ENCODE measurements at regions not wholly inside any gene's neighbourhood (a gene's known extent, or its start where the extent isn't known, plus 50 kb on each side); places are given as distances from the start of the nearest gene placed in this dataset.
"Not testable (repeated sequence)": the region's sequence is repeated elsewhere in the genome, so short reads cannot be mapped to it uniquely, and the experiment has no call there.

DNA sequence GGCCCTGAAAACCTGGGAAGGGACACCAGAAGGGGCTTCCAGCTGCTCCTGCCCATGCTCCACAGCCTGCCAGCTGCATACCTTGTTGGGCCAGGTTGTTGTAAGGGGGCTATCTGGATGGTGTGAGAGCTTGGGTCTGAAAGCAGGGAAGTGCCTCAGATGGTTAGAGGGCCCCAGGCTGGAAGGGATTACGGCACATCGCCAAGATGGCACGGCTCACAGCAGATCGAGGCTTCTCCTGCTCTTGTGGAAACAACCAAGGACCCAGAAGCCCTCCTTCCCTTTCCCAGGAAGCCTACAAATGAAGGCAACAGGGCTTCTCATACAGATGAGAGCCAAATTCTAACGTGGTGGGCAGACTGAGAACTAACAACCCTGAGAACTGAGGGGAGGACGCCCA, 121.7 kb upstream of the ADCY2 start:
- no CpG with 5 or more reads among the region's 6 CpGs for whole genome bisulfite sequencing (ENCODE audit: extremely low coverage, insufficient coverage, low lambda C conversion rate)
- H3K9ac ChIP-seq (ENCODE audit: low read length) = no peak overlapping the region
- no peak overlapping the region for H3K18ac ChIP-seq (ENCODE audit: low read length)
- no peak overlapping the region for H3K56ac ChIP-seq (ENCODE audit: low read length)
- H2AK5ac ChIP-seq (ENCODE audit: low read length) = no peak overlapping the region
- H2BK120ac ChIP-seq (ENCODE audit: low read depth, low read length) = no peak overlapping the region
- H3K23ac ChIP-seq (ENCODE audit: low read length) = no peak overlapping the region
- H2BK5ac ChIP-seq (ENCODE audit: low read length) = no peak overlapping the region
- no peak overlapping the region for H3K4ac ChIP-seq (ENCODE audit: low read depth, low read length)
- H3K36me3 ChIP-seq (ENCODE audit: control insufficient read depth, insufficient read depth, low read length) = no peaks in the 10 kb centered on the region
- no peak overlapping the region for H4K8ac ChIP-seq (ENCODE audit: low read depth, low read length)
- no peaks in the 10 kb centered on the region for H3K79me2 ChIP-seq (ENCODE audit: control insufficient read depth, insufficient read depth, low read length)
- no peak overlapping the region for H3K27ac ChIP-seq (ENCODE audit: low read depth, low read length)
- no peaks in the 10 kb centered on the region for H3K27me3 ChIP-seq (ENCODE audit: insufficient read depth, low read length, poor library complexity)
- H3K4me3 ChIP-seq (ENCODE audit: low read length) = no peak overlapping the region
- H3K79me1 ChIP-seq (ENCODE audit: low read length) = no peaks in the 10 kb centered on the region
- H4K5ac ChIP-seq (ENCODE audit: low read length) = no peak overlapping the region
- H3K4me2 ChIP-seq (ENCODE audit: low read length) = no peak overlapping the region
- H2BK15ac ChIP-seq (replicated peaks; ENCODE audit: low read depth) = no peak overlapping the region
- no peak for DNase-seq
- H3K4me1 ChIP-seq (ENCODE audit: control insufficient read depth, low read depth, low read length) = no peaks in the 10 kb centered on the region

DNA sequence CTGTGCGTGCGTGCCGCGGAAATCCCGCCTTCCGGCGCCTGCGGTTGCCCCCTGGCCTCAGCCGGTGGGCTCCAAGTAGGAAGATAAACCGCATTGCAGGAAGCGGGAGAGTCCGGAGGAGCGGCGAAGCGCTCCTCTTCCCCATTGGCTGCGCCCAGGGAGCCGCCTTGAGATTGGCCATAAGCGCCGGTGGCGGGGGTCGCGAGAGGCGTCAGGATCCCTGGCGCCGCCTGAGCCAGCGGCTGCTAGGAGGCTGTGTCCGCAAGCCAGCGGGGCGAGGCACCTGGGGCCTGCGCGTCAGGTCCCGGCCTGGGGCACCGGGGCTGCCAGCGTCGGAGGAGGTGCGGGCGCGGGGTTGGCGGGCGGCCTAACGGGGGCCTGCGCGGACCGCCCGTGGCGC, 106.3 kb upstream of the ADCY2 start:
- H3K36me3 ChIP-seq (ENCODE audit: control insufficient read depth, insufficient read depth, low read length); H3K56ac ChIP-seq (ENCODE audit: low read length); H3K9ac ChIP-seq (ENCODE audit: low read length); H2BK5ac ChIP-seq (ENCODE audit: low read length); H2BK120ac ChIP-seq (ENCODE audit: low read depth, low read length); DNase-seq; H4K8ac ChIP-seq (ENCODE audit: low read depth, low read length); H3K4ac ChIP-seq (ENCODE audit: low read depth, low read length); H4K5ac ChIP-seq (ENCODE audit: low read length); H3K4me3 ChIP-seq (ENCODE audit: low read length); H3K27ac ChIP-seq (ENCODE audit: low read depth, low read length); H3K79me2 ChIP-seq (ENCODE audit: control insufficient read depth, insufficient read depth, low read length); H3K18ac ChIP-seq (ENCODE audit: low read length); H3K79me1 ChIP-seq (ENCODE audit: low read length); H2AK5ac ChIP-seq (ENCODE audit: low read length); H2BK15ac ChIP-seq (replicated peaks; ENCODE audit: low read depth); H3K23ac ChIP-seq (ENCODE audit: low read length); H3K4me2 ChIP-seq (ENCODE audit: low read length); H3K27me3 ChIP-seq (ENCODE audit: insufficient read depth, low read length, poor library complexity); H3K4me1 ChIP-seq (ENCODE audit: control insufficient read depth, low read depth, low read length): not testable (repeated sequence)
- no CpG with 5 or more reads among the region's 46 CpGs for WGBS (ENCODE audit: extremely low coverage, insufficient coverage, low lambda C conversion rate)

DNA sequence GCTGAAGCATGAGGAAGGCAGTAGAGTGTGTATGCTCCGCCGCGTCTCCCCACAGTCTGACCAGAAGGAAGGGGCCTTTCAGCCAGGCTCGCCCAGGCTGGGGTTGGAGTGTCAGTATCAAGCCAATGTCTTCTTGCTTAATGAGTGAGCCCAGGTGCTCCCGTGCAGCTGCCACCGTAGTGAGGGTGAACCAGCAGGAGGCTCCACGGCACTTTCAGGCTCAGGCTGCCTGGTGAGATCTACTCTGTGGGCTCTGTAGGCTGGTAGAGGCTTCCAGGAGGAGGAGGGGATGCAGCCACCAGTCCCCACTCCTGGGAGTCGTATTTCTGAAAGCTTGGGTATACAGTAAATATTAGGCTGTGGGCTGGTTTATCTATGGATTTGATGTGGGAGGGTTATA, 98.1 kb upstream of the ADCY2 start:
- H3K4me2 ChIP-seq (ENCODE audit: low read length); H3K79me1 ChIP-seq (ENCODE audit: low read length); H3K23ac ChIP-seq (ENCODE audit: low read length); H4K8ac ChIP-seq (ENCODE audit: low read depth, low read length); H3K27me3 ChIP-seq (ENCODE audit: insufficient read depth, low read length, poor library complexity); H3K18ac ChIP-seq (ENCODE audit: low read length); H2AK5ac ChIP-seq (ENCODE audit: low read length); H3K4me1 ChIP-seq (ENCODE audit: control insufficient read depth, low read depth, low read length); H2BK15ac ChIP-seq (replicated peaks; ENCODE audit: low read depth); H2BK5ac ChIP-seq (ENCODE audit: low read length); H3K27ac ChIP-seq (ENCODE audit: low read depth, low read length); H3K36me3 ChIP-seq (ENCODE audit: control insufficient read depth, insufficient read depth, low read length); H3K9ac ChIP-seq (ENCODE audit: low read length); H3K4ac ChIP-seq (ENCODE audit: low read depth, low read length); H4K5ac ChIP-seq (ENCODE audit: low read length); DNase-seq; H3K79me2 ChIP-seq (ENCODE audit: control insufficient read depth, insufficient read depth, low read length); H2BK120ac ChIP-seq (ENCODE audit: low read depth, low read length); H3K4me3 ChIP-seq (ENCODE audit: low read length); H3K56ac ChIP-seq (ENCODE audit: low read length): not testable (repeated sequence)
- no CpG with 5 or more reads among the region's 8 CpGs for whole genome bisulfite sequencing (ENCODE audit: extremely low coverage, insufficient coverage, low lambda C conversion rate)

DNA sequence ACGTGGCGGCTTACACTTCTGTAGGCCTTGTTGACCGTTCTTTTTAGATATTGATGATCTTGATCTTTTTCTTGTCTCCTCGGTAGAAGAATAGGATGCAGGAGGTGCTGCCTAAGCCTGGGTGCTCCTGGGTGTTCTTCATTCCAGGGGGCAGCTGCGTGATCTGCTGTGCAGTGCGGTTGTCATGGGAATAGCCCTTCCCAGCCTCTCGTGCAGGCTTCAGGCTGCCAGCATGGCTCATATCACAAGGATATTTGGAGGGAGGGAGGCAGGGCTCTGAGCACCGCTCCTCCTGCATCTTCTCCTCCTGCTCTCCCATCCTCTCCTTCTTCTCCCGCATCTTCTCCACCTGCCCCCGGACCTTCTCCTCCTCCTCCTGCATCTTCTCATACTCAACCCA, 96.2 kb upstream of the ADCY2 start:
- not testable (repeated sequence) for H3K56ac ChIP-seq (ENCODE audit: low read length); H2BK5ac ChIP-seq (ENCODE audit: low read length); H3K27ac ChIP-seq (ENCODE audit: low read depth, low read length); H2AK5ac ChIP-seq (ENCODE audit: low read length); H4K8ac ChIP-seq (ENCODE audit: low read depth, low read length); H3K36me3 ChIP-seq (ENCODE audit: control insufficient read depth, insufficient read depth, low read length); H3K18ac ChIP-seq (ENCODE audit: low read length); H2BK15ac ChIP-seq (replicated peaks; ENCODE audit: low read depth); H3K4me2 ChIP-seq (ENCODE audit: low read length); H3K4me1 ChIP-seq (ENCODE audit: control insufficient read depth, low read depth, low read length); H3K4ac ChIP-seq (ENCODE audit: low read depth, low read length); H3K79me2 ChIP-seq (ENCODE audit: control insufficient read depth, insufficient read depth, low read length); H2BK120ac ChIP-seq (ENCODE audit: low read depth, low read length); H3K9ac ChIP-seq (ENCODE audit: low read length); DNase-seq; H4K5ac ChIP-seq (ENCODE audit: low read length); H3K23ac ChIP-seq (ENCODE audit: low read length); H3K79me1 ChIP-seq (ENCODE audit: low read length); H3K27me3 ChIP-seq (ENCODE audit: insufficient read depth, low read length, poor library complexity); H3K4me3 ChIP-seq (ENCODE audit: low read length)
- no CpG with 5 or more reads among the region's 10 CpGs for WGBS (ENCODE audit: extremely low coverage, insufficient coverage, low lambda C conversion rate)

DNA sequence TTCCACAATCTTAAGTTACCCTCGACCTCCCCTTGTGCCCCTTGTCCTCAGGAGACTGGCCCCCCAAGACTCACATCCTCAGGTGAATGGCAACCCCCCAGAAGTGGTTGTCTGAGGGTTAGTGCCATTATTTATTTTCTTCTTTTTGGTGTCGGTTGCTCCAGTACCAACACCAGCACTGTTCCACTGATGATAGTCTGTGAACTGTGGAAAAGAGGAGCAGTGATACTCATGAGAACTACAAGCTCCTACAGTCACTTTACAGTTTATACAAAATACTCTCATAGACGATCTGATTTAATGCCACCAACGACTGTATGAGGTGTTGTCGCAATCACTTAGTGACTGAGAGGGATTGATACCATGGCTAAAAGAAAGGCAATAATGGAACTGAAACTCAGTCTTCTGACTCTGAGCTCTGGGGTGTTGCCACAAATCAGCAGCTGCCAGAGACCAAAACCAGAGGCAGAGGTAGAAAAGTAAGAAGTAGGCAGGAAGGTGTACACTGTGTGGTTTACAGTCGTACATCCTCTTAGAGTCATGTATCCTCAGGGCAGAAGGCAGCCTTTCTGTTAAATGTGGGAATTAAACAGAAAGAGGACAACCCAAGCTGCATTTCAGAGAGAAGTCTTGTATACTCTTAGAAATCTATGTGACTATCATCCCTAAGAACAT, 90.8 kb upstream of the ADCY2 start:
- no CpG with 5 or more reads among the region's 6 CpGs for WGBS (ENCODE audit: extremely low coverage, insufficient coverage, low lambda C conversion rate)
- H3K9ac ChIP-seq (ENCODE audit: low read length); H2BK5ac ChIP-seq (ENCODE audit: low read length); H3K79me2 ChIP-seq (ENCODE audit: control insufficient read depth, insufficient read depth, low read length); H2BK15ac ChIP-seq (replicated peaks; ENCODE audit: low read depth); H3K27me3 ChIP-seq (ENCODE audit: insufficient read depth, low read length, poor library complexity); H3K23ac ChIP-seq (ENCODE audit: low read length); H3K4me3 ChIP-seq (ENCODE audit: low read length); H3K4me2 ChIP-seq (ENCODE audit: low read length); H4K8ac ChIP-seq (ENCODE audit: low read depth, low read length); H4K5ac ChIP-seq (ENCODE audit: low read length); DNase-seq; H3K4me1 ChIP-seq (ENCODE audit: control insufficient read depth, low read depth, low read length); H3K4ac ChIP-seq (ENCODE audit: low read depth, low read length); H3K27ac ChIP-seq (ENCODE audit: low read depth, low read length); H3K79me1 ChIP-seq (ENCODE audit: low read length); H3K56ac ChIP-seq (ENCODE audit: low read length); H3K18ac ChIP-seq (ENCODE audit: low read length); H2AK5ac ChIP-seq (ENCODE audit: low read length); H2BK120ac ChIP-seq (ENCODE audit: low read depth, low read length); H3K36me3 ChIP-seq (ENCODE audit: control insufficient read depth, insufficient read depth, low read length): not testable (repeated sequence)

DNA sequence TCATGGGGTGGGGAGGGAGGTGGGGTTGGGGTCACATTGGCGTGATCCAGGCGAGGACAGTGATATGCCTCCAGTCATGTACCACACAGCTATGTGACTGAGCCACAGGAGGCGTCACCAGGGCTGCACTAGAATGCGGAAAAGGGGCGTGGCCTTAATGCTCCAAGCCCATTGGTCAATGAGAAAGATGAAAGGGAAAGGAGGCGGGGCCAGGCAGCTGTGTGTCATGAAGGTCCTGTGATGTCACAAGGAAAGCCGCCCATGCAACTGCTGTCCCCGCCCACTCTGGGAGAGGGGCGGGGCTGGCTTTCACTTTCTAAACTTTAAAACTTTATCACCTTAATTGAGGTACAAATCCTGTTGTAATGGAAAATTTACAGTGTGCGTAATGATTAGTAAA, 89.4 kb upstream of the ADCY2 start:
- H3K79me2 ChIP-seq (ENCODE audit: control insufficient read depth, insufficient read depth, low read length); H3K27ac ChIP-seq (ENCODE audit: low read depth, low read length); H3K56ac ChIP-seq (ENCODE audit: low read length); H3K9ac ChIP-seq (ENCODE audit: low read length); H3K4me1 ChIP-seq (ENCODE audit: control insufficient read depth, low read depth, low read length); H2BK5ac ChIP-seq (ENCODE audit: low read length); H3K18ac ChIP-seq (ENCODE audit: low read length); H4K5ac ChIP-seq (ENCODE audit: low read length); H2BK120ac ChIP-seq (ENCODE audit: low read depth, low read length); H3K4me2 ChIP-seq (ENCODE audit: low read length); H3K4me3 ChIP-seq (ENCODE audit: low read length); H2BK15ac ChIP-seq (replicated peaks; ENCODE audit: low read depth); H3K36me3 ChIP-seq (ENCODE audit: control insufficient read depth, insufficient read depth, low read length); H3K23ac ChIP-seq (ENCODE audit: low read length); H2AK5ac ChIP-seq (ENCODE audit: low read length); H3K4ac ChIP-seq (ENCODE audit: low read depth, low read length); H3K27me3 ChIP-seq (ENCODE audit: insufficient read depth, low read length, poor library complexity); H3K79me1 ChIP-seq (ENCODE audit: low read length); H4K8ac ChIP-seq (ENCODE audit: low read depth, low read length): not testable (repeated sequence)
- no CpG with 5 or more reads among the region's 10 CpGs for WGBS (ENCODE audit: extremely low coverage, insufficient coverage, low lambda C conversion rate)
- DNase-seq = peak; percentile 64

Data from mesendoderm (in vitro differentiated cells).